K562 (cell line): ENCODE measurements at regions not wholly inside any gene's neighbourhood (a gene's known extent, or its start where the extent isn't known, plus 50 kb on each side); places are given as distances from the start of the nearest gene placed in this dataset.

ENCODE experiments used
- ATAC-seq: fragments of 200-7000 bp; cut with Tn5 transposase; 3 replicates; pipeline ENCODE4 v1.9.1; 2020; ENCODE audit warnings: moderate library complexity
- BruUV-seq: library from RNA; stranded (reverse); fragments of 400-500 nt; replicated peaks from 2 replicates; lab custom pipeline; 2021; lab: Mats Ljungman, UMichigan
- CTCF ChIA-PET: fragments of 300-600 bp; formaldehyde crosslinking; extraction: SDS; loops from one replicate; lab custom pipeline; 2021; ENCODE audit warnings: low intra/inter-chr PET ratio; lab: Yijun Ruan, JAX
- POLR2A ChIA-PET: fragments of 300-600, 350-650 bp; sonication (Branson Sonifier 250); formaldehyde crosslinking; extraction: SDS; loops from one replicate; lab custom pipeline; 2021; ENCODE audit warnings: antibody characterized with exemption, inconsistent platforms; lab: Yijun Ruan, JAX
- DNase-seq, 4 experiments: peaks; one replicate each; pipeline versions ENCODE4 v3.0.0 to v3.0.0-alpha.2; 2011 to 2018; ENCODE audit warnings: low spot score in 3 of 4, mixed read lengths in 3 of 4; ENCODE audit errors: extremely low read depth in 1 of 4
- FAIRE-seq: peaks from 2 replicates; lab custom pipeline; 2011; peaks lifted over from hg19 to GRCh38; lab: Jason Lieb, UNC
- H2AFZ ChIP-seq: 2 replicates; pipeline ENCODE4 v1.6.0; 2011; ENCODE audit warnings: low read depth, low read length, control low read depth, inconsistent platforms
- H3K27ac ChIP-seq: fragments of 200-600 bp; 3 replicates; pipeline ENCODE4 v1.8.0; 2011; ENCODE audit warnings: low read depth, mild to moderate bottlenecking, control low read depth, inconsistent platforms, low read length, moderate library complexity, mixed read lengths; ENCODE audit errors: extremely low read depth
- H3K27me3 ChIP-seq, 2 experiments: fragments of 300-600 bp in 1 of 2; 2 replicates in 1 of 2; 3 replicates in 1 of 2; pipeline versions ENCODE4 v1.6.0 to v1.8.0; 2011; ENCODE audit warnings: inconsistent platforms in 2 of 2, low read length in 2 of 2, mild to moderate bottlenecking in 1 of 2, mixed read lengths in 1 of 2, moderate library complexity in 1 of 2; ENCODE audit not compliant: control insufficient read depth in 2 of 2, insufficient read depth in 2 of 2
- H3K36me3 ChIP-seq: fragments of 300-600 bp; 3 replicates; pipeline ENCODE4 v1.8.0; 2011; ENCODE audit warnings: mild to moderate bottlenecking, low read length, inconsistent platforms; ENCODE audit not compliant: control insufficient read depth, insufficient read depth
- H3K4me1 ChIP-seq, 2 experiments: fragments of 200-600 bp in 1 of 2; replicated peaks in 1 of 2; 2 replicates in 1 of 2; 3 replicates in 1 of 2; pipeline versions ENCODE4 v1.5.1 to v1.8.0; 2011; ENCODE audit warnings: inconsistent platforms in 2 of 2, low read length in 2 of 2, mild to moderate bottlenecking in 1 of 2, mixed read lengths in 1 of 2, moderate library complexity in 1 of 2; ENCODE audit not compliant: control insufficient read depth in 2 of 2, insufficient read depth in 2 of 2
- H3K4me2 ChIP-seq: 2 replicates; pipeline ENCODE4 v1.6.1; 2011; ENCODE audit warnings: low read length, control low read depth, inconsistent platforms, mixed read lengths; ENCODE audit not compliant: insufficient read depth
- H3K4me3 ChIP-seq: fragments of 200-600 bp; sonication (generic), shearing (Covaris generic); 2 replicates; pipeline ENCODE4 v1.5.1; 2016; ENCODE audit warnings: control low read depth, inconsistent platforms
- H3K79me2 ChIP-seq: fragments of 200-600 bp; 3 replicates; pipeline ENCODE4 v1.8.0; 2011; ENCODE audit warnings: low read length, inconsistent platforms; ENCODE audit not compliant: control insufficient read depth, insufficient read depth
- H3K9ac ChIP-seq, 2 experiments: 2 replicates each; pipeline versions ENCODE4 v1.6.0 to v1.6.1; 2011; ENCODE audit warnings: low read depth in 2 of 2, low read length in 2 of 2, control low read depth in 1 of 2, inconsistent platforms in 1 of 2, mild to moderate bottlenecking in 1 of 2, mixed read lengths in 1 of 2; ENCODE audit not compliant: insufficient read depth in 1 of 2
- H3K9me1 ChIP-seq: one replicate; pipeline ENCODE4 v1.6.0; 2011; ENCODE audit warnings: inconsistent platforms, mild to moderate bottlenecking, low read length, moderate library complexity; ENCODE audit not compliant: control insufficient read depth, insufficient read depth
- H3K9me3 ChIP-seq: replicated peaks from 2 replicates; pipeline ENCODE4 v1.5.1; 2011; ENCODE audit warnings: low read depth, low read length, inconsistent platforms; ENCODE audit not compliant: control insufficient read depth, insufficient read depth
- H4K20me1 ChIP-seq: replicated peaks from 2 replicates; pipeline ENCODE4 v1.6.1; 2011; ENCODE audit warnings: low read length, inconsistent platforms, mixed read lengths; ENCODE audit not compliant: control insufficient read depth, insufficient read depth
- FOXK2 ChIP-seq, 2 experiments: fragments of 450-650 bp; IDR thresholded peaks in 1 of 2; conservative IDR thresholded peaks in 1 of 2; 2 replicates each; pipeline ENCODE4 v1.6.1; 2016; ENCODE audit warnings: low read depth in 2 of 2, mild to moderate bottlenecking in 1 of 2
- PCBP2 ChIP-seq: fragments of 200-400 bp; formaldehyde crosslinking; IDR thresholded peaks from 2 replicates; pipeline ENCODE4 v1.6.1; 2018; ENCODE audit warnings: low read length, low read depth, mild to moderate bottlenecking, moderate library complexity; ENCODE audit not compliant: poor library complexity, severe bottlenecking
- SMARCA5 ChIP-seq: fragments of 450-650 bp; IDR thresholded peaks from 2 replicates; pipeline ENCODE4 v1.6.1; 2016
- U2AF2 ChIP-seq: fragments of 200-400 bp; formaldehyde crosslinking; optimal IDR thresholded peaks from 2 replicates; pipeline ENCODE3; 2017; ENCODE audit warnings: low read depth, mild to moderate bottlenecking, low read length
- ZNF253 ChIP-seq: fragments of 250-450 bp; sonication (Bioruptor Pico); conservative IDR thresholded peaks from 2 replicates; pipeline ENCODE4 v1.6.1; 2021; ENCODE audit warnings: mild to moderate bottlenecking
- ZNF586 ChIP-seq: fragments of 450-650 bp; formaldehyde crosslinking; conservative IDR thresholded peaks from 2 replicates; pipeline ENCODE4 v1.4.0; 2020; ENCODE audit warnings: mild to moderate bottlenecking, moderate library complexity
- WGBS: fragments of 100-300 bp; shearing (Covaris generic); methylation state at CpG from one replicate; pipeline ENCODE4 v1.1.6; 2016; ENCODE audit warnings: low coverage, mixed read lengths; ENCODE audit not compliant: insufficient coverage; ENCODE audit errors: missing lambda C conversion rate; 5-methylcytosine and 5-hydroxymethylcytosine counted together
- in situ Hi-C: fragments of 300-500 bp; cut with MboI; formaldehyde crosslinking; loops from 4 replicates; pipeline ENCODE4 v1.15.0; 2018; ENCODE audit warnings: inconsistent platforms, mixed read lengths
- intact Hi-C: fragments of 100-400 bp; cut with micrococcal nuclease; formaldehyde crosslinking; loops from 2 replicates; pipeline ENCODE4 v1.14.2; 2022
- TF ChIP-seq, protein P1 (sequence below), 2 experiments: fragments of 200-800 bp in 1 of 2; sonication (Bioruptor generic) in 1 of 2; sonication (generic) in 1 of 2; formaldehyde crosslinking in 1 of 2; IDR thresholded peaks in 1 of 2; conservative IDR thresholded peaks in 1 of 2; 2 replicates each; pipeline versions ENCODE4 v1.5.0 to v1.6.1; 2016 to 2020; ENCODE audit warnings: missing compliant biosample characterization in 1 of 2, missing genetic modification characterization in 1 of 2, missing genetic modification reagents in 1 of 2
- TF ChIP-seq, protein P2 (sequence below), 2 experiments: IDR thresholded peaks; 2 replicates each; pipeline ENCODE4 v1.6.1; 2011; ENCODE audit warnings: borderline replicate concordance in 1 of 2, control low read depth in 1 of 2, low read depth in 1 of 2, low read length in 1 of 2, mild to moderate bottlenecking in 1 of 2, mixed read lengths in 1 of 2, moderate library complexity in 1 of 2; ENCODE audit not compliant: insufficient read depth in 1 of 2, insufficient read length in 1 of 2, poor library complexity in 1 of 2, severe bottlenecking in 1 of 2; ENCODE audit errors: extremely low read depth in 1 of 2

DNA sequence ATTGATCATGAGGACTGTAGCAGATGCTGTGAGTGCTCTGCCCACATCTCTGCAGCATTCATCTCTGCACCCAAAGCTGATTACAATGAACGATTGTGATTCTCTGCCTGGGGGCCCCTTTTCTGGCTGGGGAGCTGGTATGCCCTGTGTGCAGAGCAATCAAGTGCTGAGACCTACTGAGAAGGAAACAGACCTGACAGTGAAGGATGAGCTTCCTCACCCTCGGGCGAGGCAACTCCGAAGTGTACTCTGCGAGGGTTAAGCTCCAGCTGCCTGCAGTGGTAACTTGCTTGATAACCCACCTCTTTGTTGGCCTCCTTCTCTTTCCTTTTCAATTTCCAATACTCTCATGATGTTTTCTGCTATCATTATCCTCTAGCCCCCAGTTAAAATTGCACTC lies 56.0 kb upstream of the ADRA1D start:
- TF ChIP-seq SMARCA5 (no peak), U2AF2 (no peak)
- TF ChIP-seq, protein P1, sequence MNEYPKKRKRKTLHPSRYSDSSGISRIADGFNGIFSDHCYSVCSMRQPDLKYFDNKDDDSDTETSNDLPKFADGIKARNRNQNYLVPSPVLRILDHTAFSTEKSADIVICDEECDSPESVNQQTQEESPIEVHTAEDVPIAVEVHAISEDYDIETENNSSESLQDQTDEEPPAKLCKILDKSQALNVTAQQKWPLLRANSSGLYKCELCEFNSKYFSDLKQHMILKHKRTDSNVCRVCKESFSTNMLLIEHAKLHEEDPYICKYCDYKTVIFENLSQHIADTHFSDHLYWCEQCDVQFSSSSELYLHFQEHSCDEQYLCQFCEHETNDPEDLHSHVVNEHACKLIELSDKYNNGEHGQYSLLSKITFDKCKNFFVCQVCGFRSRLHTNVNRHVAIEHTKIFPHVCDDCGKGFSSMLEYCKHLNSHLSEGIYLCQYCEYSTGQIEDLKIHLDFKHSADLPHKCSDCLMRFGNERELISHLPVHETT (CRISPR knock-in tag; conservative IDR thresholded peaks at IDR 0.05 in 1 of 2, IDR thresholded peaks at IDR 0.05 in 1 of 2) = no peak
- Histone ChIP-seq H3K4me1 (no peaks in the 10 kb centered on the region; a peak in 1 of 5 replicates), H3K36me3 (no peaks in the 10 kb centered on the region), H3K27me3 (peaks cover 0 to 7% of the 10 kb centered on the region in 2 experiments; a peak in 1 of 5 replicates), H4K20me1 (no peaks in the 10 kb centered on the region), H3K27ac (no peak overlapping the region), H3K4me3 (no peak overlapping the region), H3K9me3 (no peaks in the 10 kb centered on the region), H3K4me2 (no peak overlapping the region), H3K9me1 (no peaks in the 10 kb centered on the region), H2AFZ (no peak overlapping the region), H3K79me2 (no peaks in the 10 kb centered on the region), H3K9ac (no peak overlapping the region)
- in situ Hi-C loops = no loop called here
- FAIRE-seq = no peak
- WGBS = 0% methylated on average over 5 of the region's 5 CpGs
- no peak for ATAC-seq
- POLR2A ChIA-PET = interaction anchor here (0.6 kb wide), 1 partner anchor 80 kb away, joined by 3 read pairs; no protein-coding TSS in a partner anchor
- no peak for DNase-seq
- CTCF ChIA-PET = no interaction called here
- no TSS peak for BruUV-seq
- intact Hi-C loops = no loop called here

DNA sequence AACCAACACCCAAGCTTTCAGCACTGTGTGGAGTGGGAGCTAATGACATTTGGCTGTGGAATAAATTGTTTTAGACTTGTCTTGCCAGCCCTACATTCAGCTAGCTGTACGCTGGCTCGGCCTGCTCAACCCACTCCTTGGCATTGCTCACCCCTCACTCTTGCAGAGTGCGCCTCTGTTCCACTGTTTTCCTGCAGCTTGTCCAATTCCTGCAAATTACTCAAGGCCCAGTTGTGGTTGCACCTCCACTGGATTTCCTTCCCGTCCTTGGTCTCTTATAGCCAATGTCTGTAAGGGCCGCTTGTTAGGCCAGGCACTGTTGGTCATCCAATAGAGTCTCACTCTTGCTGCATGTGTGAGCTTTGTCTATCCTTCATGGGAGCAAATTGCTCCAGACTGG lies 55.5 kb upstream of the ADRA1D start:
- no peak overlapping the region for H3K27ac ChIP-seq
- H3K27me3 ChIP-seq = peaks cover 0 to 7% of the 10 kb centered on the region in 2 experiments; a peak in 1 of 5 replicates
- H2AFZ ChIP-seq = no peak overlapping the region
- H3K4me1 ChIP-seq = no peaks in the 10 kb centered on the region; a peak in 1 of 5 replicates
- BruUV-seq = no TSS peak
- no peak overlapping the region for H3K4me2 ChIP-seq
- 0% methylated on average over 5 of the region's 5 CpGs for WGBS
- FAIRE-seq (no peak), DNase-seq (no peak), ATAC-seq (no peak)
- intact Hi-C loops = no loop called here
- no peaks in the 10 kb centered on the region for H3K9me3 ChIP-seq
- in situ Hi-C loops = no loop called here
- no peaks in the 10 kb centered on the region for H4K20me1 ChIP-seq
- H3K9me1 ChIP-seq = no peaks in the 10 kb centered on the region
- TF ChIP-seq, protein P1 (CRISPR knock-in tag; conservative IDR thresholded peaks at IDR 0.05 in 1 of 2, IDR thresholded peaks at IDR 0.05 in 1 of 2) = no peak
- TF ChIP-seq FOXK2 (conservative IDR thresholded peaks at IDR 0.05 in 1 of 2, IDR thresholded peaks at IDR 0.05 in 1 of 2; ENCODE audit: low read depth in 2 of 2) = no peak
- TF ChIP-seq ZNF253 = no peak
- TF ChIP-seq PCBP2 = no peak
- TF ChIP-seq ZNF586 (CRISPR knock-in tag) = no peak
- TF ChIP-seq, protein P2, sequence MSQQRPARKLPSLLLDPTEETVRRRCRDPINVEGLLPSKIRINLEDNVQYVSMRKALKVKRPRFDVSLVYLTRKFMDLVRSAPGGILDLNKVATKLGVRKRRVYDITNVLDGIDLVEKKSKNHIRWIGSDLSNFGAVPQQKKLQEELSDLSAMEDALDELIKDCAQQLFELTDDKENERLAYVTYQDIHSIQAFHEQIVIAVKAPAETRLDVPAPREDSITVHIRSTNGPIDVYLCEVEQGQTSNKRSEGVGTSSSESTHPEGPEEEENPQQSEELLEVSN (IDR thresholded peaks at IDR 0.05; ENCODE audit: borderline replicate concordance in 1 of 2, extremely low read depth in 1 of 2, insufficient read depth in 1 of 2, insufficient read length in 1 of 2, low read depth in 1 of 2, low read length in 1 of 2, poor library complexity in 1 of 2, severe bottlenecking in 1 of 2) = no peak
- H3K9ac ChIP-seq = no peak overlapping the region
- CTCF ChIA-PET = no interaction called here
- no peaks in the 10 kb centered on the region for H3K79me2 ChIP-seq
- no peaks in the 10 kb centered on the region for H3K36me3 ChIP-seq
- POLR2A ChIA-PET = no interaction called here
- H3K4me3 ChIP-seq = no peak overlapping the region
